PC-9 (cell line): ENCODE measurements at regions not wholly inside any gene's neighbourhood (a gene's known extent, or its start where the extent isn't known, plus 50 kb on each side); places are given as distances from the start of the nearest gene placed in this dataset.

ENCODE experiments used
- BruUV-seq: library from RNA; stranded (reverse); fragments of 400-500 nt; replicated peaks from 2 replicates; lab custom pipeline; 2021; lab: Mats Ljungman, UMichigan
- CTCF ChIA-PET: fragments of 300-600 bp; sonication (Branson Sonifier 250); formaldehyde crosslinking; loops from one replicate; lab custom pipeline; 2022; ENCODE audit warnings: antibody characterized with exemption; lab: Charles Lee
- POLR2A ChIA-PET: fragments of 300-600 bp; sonication (Branson Sonifier 250); formaldehyde crosslinking; loops from one replicate; lab custom pipeline; 2022; ENCODE audit warnings: antibody characterized with exemption; ENCODE audit not compliant: unreplicated experiment; lab: Charles Lee
- DNase-seq, 2 experiments: peaks; one replicate each; pipeline versions ENCODE4 v3.0.0 to v3.0.0-alpha.2; 2015 to 2022; ENCODE audit warnings: mixed read lengths in 1 of 2
- H2AFZ ChIP-seq: fragments of 200-600 bp; sonication (generic); 2 replicates; pipeline ENCODE4 v1.8.1; 2017; ENCODE audit warnings: antibody characterized with exemption
- H3F3A ChIP-seq: fragments of 200-600 bp; sonication (generic); 2 replicates; pipeline ENCODE4 v1.8.1; 2017; ENCODE audit warnings: antibody characterized with exemption, mild to moderate bottlenecking, low read depth; ENCODE audit not compliant: insufficient read depth
- H3K27ac ChIP-seq: fragments of 200-600 bp; sonication (generic); 2 replicates; pipeline ENCODE4 v1.6.1; 2016; ENCODE audit warnings: mixed run types
- H3K27me3 ChIP-seq: fragments of 200-600 bp; sonication (generic); 2 replicates; pipeline ENCODE4 v1.6.1; 2016; ENCODE audit warnings: low read depth, mixed run types; ENCODE audit not compliant: insufficient read depth
- H3K36me3 ChIP-seq: fragments of 200-600 bp; sonication (generic); 2 replicates; pipeline ENCODE4 v1.6.1; 2016; ENCODE audit warnings: low read depth, mixed run types
- H3K4me1 ChIP-seq: fragments of 200-600 bp; sonication (generic); replicated peaks from 2 replicates; pipeline ENCODE4 v1.6.1; 2016; ENCODE audit warnings: mixed run types; ENCODE audit not compliant: insufficient read depth
- H3K4me2 ChIP-seq: fragments of 200-600 bp; sonication (generic); 2 replicates; pipeline ENCODE4 v1.6.1; 2017; ENCODE audit warnings: mixed run types
- H3K4me3 ChIP-seq: fragments of 200-600 bp; sonication (generic); 2 replicates; pipeline ENCODE4 v1.6.1; 2016; ENCODE audit warnings: mixed run types
- H3K79me2 ChIP-seq: fragments of 200-600 bp; sonication (generic); 2 replicates; pipeline ENCODE4 v1.6.1; 2017; ENCODE audit warnings: low read depth, mixed run types
- H3K9me2 ChIP-seq: fragments of 200-600 bp; sonication (generic); 2 replicates; pipeline ENCODE4 v1.8.1; 2017; ENCODE audit warnings: mild to moderate bottlenecking; ENCODE audit not compliant: insufficient read depth
- H3K9me3 ChIP-seq: fragments of 200-600 bp; sonication (generic); 2 replicates; pipeline ENCODE4 v1.8.1; 2016; ENCODE audit warnings: low read depth; ENCODE audit not compliant: insufficient read depth
- H4K20me1 ChIP-seq: fragments of 200-600 bp; sonication (generic); 2 replicates; pipeline ENCODE4 v1.8.1; 2017; ENCODE audit not compliant: insufficient read depth
- EZH2 ChIP-seq: fragments of 200-600 bp; sonication (generic); IDR thresholded peaks from 2 replicates; pipeline ENCODE4 v1.8.0; 2017; ENCODE audit warnings: antibody characterized with exemption, low read depth
- intact Hi-C: fragments of 100-400 bp; cut with micrococcal nuclease; formaldehyde crosslinking; loops from one replicate; pipeline ENCODE4 v1.10.0; 2022; ENCODE audit not compliant: unreplicated experiment
- TF ChIP-seq, protein P1 (sequence below): fragments of 200-600 bp; sonication (generic); conservative IDR thresholded peaks from 2 replicates; pipeline ENCODE4 v1.6.1; 2017; ENCODE audit warnings: mixed run types, antibody characterized with exemption, mild to moderate bottlenecking, moderate library complexity

DNA sequence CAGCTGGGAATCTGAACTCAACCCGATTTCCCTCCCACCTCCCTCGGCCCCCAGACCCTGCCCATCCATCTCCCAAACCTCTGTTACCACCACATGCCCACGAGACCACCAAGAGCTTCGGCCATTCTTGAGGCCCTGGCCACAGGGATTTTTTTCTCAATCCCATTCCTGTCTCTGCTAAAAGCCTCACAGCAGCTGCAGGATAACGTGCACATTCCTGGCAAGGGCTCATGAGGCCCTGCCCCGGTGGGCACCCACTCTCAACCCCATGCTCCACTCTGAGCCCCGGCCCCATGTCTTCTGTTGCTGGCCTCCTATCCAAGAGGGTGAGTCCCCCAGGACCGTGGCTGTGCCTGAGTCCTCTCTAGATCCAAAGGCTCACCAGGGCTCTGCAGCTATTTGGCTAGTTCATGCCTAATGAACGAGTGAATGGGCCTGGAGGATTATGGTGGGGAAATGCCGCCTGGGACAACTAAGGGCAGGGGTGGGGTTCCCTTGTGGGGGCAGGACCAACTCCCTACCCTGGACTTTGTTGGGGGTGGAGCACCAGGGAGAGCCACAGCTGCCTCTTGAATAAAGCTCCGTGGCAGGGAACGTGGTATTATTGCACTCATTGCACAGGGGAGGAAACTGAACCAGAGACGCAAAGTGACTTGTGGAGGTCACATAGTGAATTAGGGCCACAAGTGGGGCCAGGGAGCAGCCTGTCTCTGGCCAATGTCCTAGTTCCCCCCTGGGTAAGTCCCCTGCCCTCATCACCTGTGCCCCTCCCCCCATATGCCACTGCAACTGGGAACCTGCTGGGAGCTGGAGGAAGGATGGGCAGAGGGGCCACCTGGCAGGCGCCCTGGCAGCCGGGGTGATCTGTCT lies 113.8 kb upstream of the SMURF2 start:
- no peak for DNase-seq
- ChIA-PET CTCF (no interaction called here), POLR2A (no interaction called here)
- H3K4me3 ChIP-seq: no peak overlapping the region
- intact Hi-C loops: loop anchor here (2.0 to 10.0 kb wide), 4 partner anchors 145 to 419 kb away; no protein-coding TSS in a partner anchor
- H3K27ac ChIP-seq: no peak overlapping the region
- H3K27me3 ChIP-seq: no peaks in the 10 kb centered on the region
- TF ChIP-seq EZH2: no peak
- TF ChIP-seq, protein P1, sequence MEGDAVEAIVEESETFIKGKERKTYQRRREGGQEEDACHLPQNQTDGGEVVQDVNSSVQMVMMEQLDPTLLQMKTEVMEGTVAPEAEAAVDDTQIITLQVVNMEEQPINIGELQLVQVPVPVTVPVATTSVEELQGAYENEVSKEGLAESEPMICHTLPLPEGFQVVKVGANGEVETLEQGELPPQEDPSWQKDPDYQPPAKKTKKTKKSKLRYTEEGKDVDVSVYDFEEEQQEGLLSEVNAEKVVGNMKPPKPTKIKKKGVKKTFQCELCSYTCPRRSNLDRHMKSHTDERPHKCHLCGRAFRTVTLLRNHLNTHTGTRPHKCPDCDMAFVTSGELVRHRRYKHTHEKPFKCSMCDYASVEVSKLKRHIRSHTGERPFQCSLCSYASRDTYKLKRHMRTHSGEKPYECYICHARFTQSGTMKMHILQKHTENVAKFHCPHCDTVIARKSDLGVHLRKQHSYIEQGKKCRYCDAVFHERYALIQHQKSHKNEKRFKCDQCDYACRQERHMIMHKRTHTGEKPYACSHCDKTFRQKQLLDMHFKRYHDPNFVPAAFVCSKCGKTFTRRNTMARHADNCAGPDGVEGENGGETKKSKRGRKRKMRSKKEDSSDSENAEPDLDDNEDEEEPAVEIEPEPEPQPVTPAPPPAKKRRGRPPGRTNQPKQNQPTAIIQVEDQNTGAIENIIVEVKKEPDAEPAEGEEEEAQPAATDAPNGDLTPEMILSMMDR: no peak
- H3K9me2 ChIP-seq: no peaks in the 10 kb centered on the region
- H3K4me2 ChIP-seq: no peak overlapping the region
- peaks cover 22% of the 10 kb centered on the region; the same call in 1 of the 2 replicates for H3F3A ChIP-seq
- no peak overlapping the region for H2AFZ ChIP-seq
- no peaks in the 10 kb centered on the region; the same call in 1 of the 2 replicates for H4K20me1 ChIP-seq
- no TSS peak for BruUV-seq
- peaks cover 28% of the 10 kb centered on the region for H3K79me2 ChIP-seq
- no peaks in the 10 kb centered on the region for H3K9me3 ChIP-seq
- H3K4me1 ChIP-seq: peaks cover 18% of the 10 kb centered on the region
- no peaks in the 10 kb centered on the region; the same call in 1 of the 2 replicates for H3K36me3 ChIP-seq

DNA sequence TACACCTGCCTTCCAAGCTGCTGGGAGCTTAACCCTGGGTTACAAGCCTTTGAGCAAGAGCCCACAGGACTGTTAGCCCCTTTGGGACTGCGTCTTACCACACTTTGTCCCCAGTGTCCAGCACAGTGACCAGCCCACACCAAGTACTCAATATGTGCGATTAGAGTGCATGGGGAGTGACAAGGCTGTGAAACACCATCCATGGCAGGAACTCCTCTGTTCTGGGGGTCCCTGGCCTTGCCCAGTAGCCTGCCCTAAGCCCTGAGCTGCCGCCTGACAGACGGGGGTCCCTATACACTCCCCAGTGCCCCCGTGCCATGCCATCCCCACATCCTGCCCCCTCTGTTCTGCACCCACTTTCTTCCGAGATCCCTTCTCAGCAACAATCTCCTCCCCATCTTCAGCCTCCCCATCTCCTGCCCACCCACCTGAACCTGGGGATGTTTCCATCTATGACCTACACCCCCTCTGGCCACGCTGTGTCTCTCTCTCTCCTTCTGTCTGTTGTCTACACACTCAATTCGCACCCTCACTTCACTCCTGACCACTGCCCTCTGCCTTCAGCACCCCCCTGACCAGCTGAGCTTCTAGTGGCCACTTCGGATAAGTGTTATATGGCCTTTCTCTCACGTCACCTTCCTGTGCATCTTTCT lies 112.9 kb upstream of the SMURF2 start:
- POLR2A ChIA-PET: interaction anchor here (0.8 kb wide), 1 partner anchor 305 kb away, joined by 5 read pairs; no protein-coding TSS in a partner anchor
- DNase-seq: no peak
- intact Hi-C loops: loop anchor here (1.0 to 10.0 kb wide), 5 partner anchors 146 to 420 kb away; no protein-coding TSS in a partner anchor

More for the DNA sequence above, 112.9 kb upstream of the SMURF2 start:
- TF ChIP-seq, protein P1: no peak
- no peak for TF ChIP-seq EZH2
- Histone ChIP-seq H3K4me2 (no peak overlapping the region), H3K9me2 (no peaks in the 10 kb centered on the region), H3F3A (peaks cover 17% of the 10 kb centered on the region; the same call in 1 of the 2 replicates), H3K36me3 (no peaks in the 10 kb centered on the region; the same call in 1 of the 2 replicates), H3K27me3 (no peaks in the 10 kb centered on the region), H3K79me2 (peaks cover 31% of the 10 kb centered on the region), H4K20me1 (no peaks in the 10 kb centered on the region; the same call in 1 of the 2 replicates), H3K9me3 (no peaks in the 10 kb centered on the region), H2AFZ (no peak overlapping the region), H3K4me3 (no peak overlapping the region), H3K27ac (no peak overlapping the region), H3K4me1 (peaks cover 18% of the 10 kb centered on the region)
- CTCF ChIA-PET: no interaction called here
- BruUV-seq: no TSS peak
